GM21515 (cell line): ENCODE measurements at regions not wholly inside any gene's neighbourhood (a gene's known extent, or its start where the extent isn't known, plus 50 kb on each side); places are given as distances from the start of the nearest gene placed in this dataset.

Experiments
- ATAC-seq: cut with Tn5 transposase; IDR thresholded peaks from one replicate; pipeline ENCODE4 v1.9.1; 2021; ENCODE audit not compliant: unreplicated experiment

DNA sequence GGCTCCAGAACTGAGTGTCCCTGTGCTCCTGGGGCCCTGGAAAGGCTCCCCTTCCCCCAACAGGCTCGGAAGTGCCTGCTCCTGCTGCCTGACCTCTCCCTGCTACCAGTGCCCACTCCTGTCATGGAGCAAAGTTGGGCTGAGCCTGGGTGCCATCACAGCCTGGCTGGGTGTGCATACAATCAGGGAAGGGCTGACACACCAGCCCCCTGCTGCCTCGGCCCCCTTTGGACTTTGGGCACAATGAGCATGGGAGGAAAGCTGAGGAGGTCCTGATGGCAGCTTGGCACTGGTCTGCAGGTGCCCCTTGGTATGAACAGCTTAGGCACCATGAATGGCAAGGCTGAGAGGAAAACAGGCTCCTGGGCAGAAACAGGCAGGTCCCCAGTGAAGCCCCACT, 405.0 kb downstream of the PID1 start:
- ATAC-seq, result no peak

DNA sequence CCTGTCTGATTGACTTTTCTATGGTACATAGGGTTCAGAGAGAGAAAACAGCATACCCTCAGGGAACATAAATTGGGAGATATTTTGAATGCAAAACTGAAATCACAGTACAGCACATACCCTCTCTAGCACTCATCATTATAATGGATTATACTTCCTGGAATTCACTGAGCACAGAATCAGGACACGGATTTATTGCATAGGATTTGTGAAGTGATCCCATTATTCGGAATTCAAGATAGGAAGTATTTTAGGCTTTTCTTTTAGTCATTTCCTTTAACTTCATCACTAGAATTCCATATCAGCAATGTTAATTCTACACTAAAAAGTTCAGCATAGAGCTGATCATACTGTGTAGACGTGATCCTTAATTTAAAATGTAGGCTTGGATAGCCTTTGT, 407.0 kb downstream of the PID1 start:
- no peak for ATAC-seq

DNA sequence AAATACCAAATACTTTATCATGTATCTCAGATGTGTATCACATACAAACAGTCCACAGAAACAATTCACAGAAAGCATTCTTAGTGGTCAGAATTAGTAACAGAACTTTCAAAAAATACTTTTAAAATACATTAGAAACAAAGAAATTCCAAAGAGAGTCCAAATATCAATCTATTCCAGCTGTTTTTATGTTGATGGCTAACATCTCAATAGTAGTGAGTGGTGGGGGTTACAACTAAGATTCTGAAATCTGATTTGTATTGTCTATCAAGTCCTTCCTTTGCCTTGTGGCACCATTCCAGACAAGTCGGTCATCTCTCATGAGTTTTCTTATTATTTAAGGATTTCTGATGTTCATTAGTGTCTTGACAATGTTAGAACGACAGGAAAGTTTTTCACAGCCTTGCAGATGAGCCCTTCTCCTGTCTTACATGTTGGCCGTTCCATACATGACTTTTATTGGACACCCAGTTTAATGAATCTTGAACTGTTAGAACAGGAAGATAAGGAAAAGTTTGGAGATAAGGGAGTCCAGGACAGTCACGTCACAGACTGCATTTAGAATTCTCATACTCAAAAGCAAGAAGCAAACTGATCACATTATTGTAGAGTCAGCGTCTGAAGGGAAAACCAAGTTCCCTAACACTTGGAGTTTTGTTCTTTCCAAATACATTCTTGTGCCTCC, 410.3 kb downstream of the PID1 start:
- ATAC-seq, result no peak

DNA sequence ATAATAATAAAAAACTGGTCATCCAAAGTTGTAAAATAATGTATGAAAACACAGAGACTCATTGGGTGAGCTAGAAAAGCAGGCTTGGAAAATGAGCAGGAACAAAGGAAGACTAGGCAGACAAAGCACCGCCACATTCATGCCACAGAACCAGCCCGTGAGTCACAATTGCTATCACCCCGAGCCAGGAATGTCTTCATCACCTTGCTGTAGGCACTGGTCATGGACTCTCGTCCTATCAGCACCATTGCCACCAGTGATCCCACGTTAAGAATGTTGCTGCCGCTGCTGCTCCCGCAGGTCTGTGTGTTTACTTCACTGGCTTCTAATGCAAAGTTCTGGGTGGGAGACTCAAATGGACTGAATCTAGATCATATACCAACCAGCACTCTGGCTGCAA, 417.9 kb downstream of the PID1 start:
- no peak for ATAC-seq

DNA sequence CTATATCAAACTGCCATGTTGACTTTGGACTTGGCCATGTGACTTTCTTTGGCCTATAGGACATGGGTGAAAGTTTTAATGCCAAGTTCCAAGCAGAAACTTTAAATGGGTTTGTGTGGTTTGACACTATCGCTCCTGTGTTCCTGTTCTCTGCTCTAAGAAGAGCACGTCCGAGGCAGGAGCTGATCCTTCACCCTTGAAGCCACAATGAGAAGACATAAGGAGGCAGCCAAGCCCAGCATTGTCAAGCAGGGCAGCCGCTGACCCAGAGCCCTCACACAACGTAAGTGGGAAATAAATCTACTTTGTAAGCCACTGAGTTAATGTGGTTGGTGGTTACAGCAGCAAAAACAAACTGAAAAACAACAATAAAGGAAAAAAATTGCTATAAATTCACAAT, 422.4 kb downstream of the PID1 start:
- ATAC-seq, result no peak

DNA sequence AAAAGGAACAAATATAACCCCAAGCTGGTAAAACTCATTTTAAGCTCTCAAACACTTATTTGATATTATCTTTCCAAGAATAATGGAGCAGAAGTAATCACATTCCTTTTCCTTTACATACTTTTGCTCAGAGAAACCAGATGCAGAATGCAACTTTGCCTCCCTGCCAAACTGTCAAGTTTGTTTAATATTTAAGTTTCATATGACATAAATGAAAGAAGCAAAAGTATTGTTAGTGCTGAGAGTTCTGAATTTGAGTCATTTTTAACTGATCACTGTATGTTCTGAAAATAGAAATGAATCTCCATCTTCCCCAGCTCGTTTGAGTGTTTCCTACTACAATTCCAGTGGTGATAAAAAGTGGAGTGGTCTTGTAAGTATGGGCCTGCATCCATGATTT, 423.4 kb downstream of the PID1 start:
- no peak for ATAC-seq

DNA sequence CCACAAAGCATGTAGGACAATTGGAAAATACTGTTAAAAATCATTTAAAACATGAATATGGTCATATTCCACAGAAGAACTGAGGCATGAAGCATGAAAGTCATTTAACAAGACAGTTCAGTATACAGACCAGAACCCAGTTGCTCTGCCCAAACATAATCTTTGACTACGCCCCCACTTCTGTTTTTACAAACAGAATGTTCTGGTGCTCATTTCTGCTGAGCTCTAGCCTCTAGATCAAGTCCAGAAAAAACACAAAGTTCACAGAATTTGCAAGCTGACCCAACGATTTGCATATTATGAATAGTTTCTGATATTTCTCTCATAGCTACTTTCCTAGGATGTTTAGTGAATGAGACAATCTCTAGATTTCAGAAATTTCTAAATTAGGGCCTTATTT, 424.9 kb downstream of the PID1 start:
- no peak for ATAC-seq

DNA sequence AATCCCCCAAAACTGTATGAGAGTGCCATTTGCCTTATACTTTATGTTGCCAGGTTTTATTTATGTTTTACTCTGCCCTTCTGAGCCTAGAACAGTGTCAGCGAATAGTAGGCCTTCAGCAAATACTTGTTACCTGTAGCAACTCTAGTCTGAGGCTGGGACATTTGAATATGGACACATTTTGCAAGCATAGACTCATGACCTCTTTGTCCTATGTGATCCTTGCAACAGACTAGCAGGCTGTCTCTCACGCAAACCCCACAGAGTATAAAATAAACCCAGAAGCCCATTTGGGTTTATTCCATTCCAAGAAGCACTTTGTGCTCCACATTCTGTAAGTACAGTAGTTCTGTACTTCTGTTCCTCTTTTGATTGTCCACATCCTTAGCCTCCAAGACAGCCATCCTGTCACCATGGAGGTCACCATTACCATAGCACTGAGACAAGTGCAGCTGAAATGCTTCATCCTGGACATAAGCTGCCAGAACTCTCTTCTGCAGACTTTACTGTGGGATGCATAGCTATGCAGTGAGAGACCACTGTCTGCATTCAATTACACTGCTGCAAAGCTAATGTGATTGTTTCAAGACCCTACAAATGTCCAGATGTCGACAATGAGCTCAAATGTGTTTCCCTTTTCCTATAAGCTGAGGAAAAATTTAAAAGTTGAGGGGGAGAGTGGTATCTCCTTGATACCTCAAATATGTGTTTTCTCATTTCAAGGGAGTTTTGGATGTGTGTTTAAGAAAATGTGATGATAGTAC, 425.7 kb downstream of the PID1 start:
- no peak for ATAC-seq

DNA sequence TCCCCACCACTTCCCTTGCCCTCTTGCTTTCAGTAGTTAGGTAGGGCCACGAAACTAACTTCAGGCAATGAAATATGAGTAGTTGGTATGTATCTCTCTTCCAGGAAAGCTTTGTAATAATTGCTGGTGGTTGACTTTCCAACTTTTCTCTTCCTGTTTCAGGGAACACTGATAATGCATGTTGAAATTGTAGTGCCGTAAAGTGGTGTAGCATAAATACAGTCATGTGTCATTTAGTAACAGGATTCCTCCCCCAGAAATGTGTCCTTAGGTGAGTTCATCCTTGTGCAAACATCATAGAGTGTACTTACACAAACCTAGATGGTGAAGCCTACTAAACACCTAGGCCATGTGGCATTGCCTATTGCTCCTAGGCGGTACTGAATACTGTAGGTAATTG, 429.2 kb downstream of the PID1 start:
- no peak for ATAC-seq

DNA sequence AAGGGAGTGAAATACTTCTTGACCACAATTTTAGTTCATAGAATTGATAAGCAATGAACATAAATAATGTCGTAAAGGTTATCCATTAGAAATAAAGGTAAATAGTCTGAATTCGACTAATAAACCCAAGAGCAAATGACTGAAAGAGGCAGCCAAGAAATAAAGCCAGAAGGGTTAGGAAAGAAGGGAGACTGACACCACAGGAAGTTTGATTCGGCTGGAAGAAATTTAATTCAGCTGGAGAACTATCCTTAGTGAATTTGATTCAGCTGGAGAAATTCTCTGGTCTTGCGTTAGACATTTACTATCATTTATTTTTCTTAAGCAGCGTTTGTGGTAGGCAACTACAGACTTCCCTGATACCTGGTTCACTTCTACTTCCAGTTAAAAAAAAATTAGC, 429.6 kb downstream of the PID1 start:
- no peak for ATAC-seq

DNA sequence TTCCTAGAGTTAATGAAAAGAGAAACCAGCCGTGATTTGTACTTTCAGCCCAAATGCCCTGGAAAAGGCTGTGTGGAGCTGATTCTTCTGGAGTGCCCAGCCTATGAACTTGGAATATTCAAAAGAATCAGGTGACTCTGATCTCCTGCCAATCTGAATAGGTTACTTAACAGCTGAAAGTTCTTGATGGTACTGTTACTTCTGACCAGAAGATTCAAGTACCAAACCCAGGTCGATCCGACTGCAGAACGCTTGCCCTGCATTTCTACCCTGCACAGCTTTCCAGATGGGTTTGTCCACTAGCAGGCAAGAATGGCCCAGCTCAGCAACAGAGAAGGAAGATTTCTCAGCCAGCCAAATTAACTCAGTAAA, 430.4 kb downstream of the PID1 start:
- no peak for ATAC-seq

DNA sequence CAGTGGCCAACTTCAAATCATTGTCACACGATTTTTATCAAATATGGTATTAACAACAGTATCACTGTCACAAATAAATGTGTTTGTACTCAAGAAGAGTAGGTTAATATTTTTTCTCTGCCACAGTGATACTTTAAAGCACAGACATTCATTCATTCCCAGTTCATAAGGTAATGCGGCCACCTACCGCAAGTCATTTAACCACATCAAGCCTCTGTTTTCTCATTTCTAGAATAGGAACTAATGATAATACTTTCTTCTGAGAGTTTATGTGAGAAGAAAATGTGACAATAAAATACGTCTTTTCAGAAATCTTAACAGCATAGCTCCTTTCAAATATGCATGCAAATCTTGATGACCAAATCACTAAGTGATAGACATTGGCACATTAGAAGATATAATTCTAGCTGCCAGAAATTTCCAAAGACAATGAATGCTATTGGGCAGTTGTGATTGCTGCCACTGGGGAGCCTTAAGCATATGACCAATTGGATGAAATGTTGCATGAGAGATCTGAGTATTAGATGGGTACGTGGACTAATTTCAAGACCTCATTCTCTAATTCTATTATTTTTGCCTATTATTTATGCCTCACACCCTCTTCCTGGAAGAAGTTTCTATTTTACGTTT, 430.9 kb downstream of the PID1 start:
- no peak for ATAC-seq

DNA sequence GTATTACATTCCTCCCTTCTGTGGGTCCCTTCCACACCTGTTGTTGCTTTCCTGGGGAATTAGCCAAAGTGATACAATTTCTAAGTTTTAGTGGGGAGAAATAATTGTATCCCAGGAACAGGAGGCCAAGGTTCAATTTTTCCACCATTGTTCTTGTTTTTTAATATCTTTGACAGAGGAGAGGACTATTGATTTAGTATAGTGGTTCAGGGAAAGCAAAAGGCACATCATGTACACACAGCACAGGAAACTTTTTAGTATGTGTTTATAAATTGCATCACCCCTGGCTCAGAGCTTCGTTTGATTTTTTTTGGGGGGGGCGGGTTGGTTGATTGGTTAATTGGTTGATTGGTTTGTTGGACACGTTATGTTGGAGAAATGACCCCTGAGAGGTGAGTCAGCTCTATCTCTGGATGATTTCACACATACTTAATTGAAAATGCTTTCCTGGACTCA, 431.6 kb downstream of the PID1 start:
- ATAC-seq, result no peak

DNA sequence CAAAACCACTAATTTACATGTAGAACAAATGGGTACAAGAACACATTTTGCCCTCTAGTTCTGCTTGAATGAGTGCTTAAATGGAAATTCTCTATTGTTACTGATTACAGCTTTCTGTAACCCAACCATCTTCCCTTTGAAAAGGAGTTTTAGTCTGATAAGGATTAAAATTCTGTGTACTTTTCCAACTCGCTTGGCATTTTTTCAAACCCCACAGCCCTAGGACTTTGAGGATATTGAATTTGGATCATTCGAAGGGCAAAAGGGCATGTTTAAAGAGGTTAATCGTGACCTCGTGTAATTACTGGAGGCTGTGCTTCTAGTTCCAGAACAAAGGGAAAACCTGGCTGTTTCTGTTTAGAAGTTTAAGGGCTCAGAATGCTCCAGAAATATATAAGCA, 432.3 kb downstream of the PID1 start:
- ATAC-seq, result no peak

DNA sequence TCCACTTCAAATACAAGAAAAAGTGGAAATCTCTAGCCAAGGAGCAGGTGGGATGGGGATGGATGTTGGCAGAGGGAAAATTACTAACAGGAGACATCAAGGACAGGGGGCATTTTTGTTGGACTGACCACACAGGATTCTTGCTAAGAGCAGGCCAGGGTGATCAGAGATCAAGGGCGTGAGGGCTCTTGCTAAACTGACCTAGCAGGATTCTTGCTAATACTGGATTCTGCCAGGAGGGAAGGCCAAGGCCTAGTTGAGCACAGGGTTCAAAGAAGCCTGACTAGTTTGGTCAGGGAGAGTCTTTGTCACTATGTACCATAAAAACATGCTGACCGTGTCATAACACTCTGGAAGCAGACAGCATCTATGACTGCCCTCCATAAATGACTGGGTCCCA, 442.7 kb downstream of the PID1 start:
- ATAC-seq, result no peak

DNA sequence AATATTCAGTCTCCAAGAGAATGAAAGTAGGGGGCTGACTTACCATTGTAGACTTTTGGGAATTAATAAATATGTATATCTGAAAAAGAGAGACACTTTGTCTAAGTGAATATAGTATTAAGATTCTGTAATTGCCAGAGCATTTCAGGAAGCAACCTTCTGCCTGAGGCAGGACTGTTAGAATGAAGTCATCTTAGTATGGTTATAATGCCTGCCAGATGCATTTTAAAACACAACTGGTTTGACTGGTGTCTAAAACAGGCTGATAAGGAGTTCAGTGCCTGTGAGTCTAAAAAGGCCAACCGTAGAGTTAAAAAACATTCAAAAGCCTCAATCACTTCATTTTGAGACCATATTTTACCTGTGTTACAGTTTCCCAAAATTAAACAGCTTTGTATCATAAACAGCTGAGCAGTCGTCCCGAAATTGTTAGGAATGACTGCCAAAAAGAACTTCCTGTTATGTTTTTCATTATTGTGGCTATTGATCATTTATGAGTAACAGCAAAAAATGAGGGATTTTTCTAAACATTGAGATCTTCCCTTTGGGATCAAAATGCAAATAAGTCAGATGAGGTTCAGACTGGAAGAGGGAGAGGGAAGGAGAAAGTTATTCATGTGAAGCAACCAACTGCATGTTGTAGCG, 443.9 kb downstream of the PID1 start:
- no peak for ATAC-seq

DNA sequence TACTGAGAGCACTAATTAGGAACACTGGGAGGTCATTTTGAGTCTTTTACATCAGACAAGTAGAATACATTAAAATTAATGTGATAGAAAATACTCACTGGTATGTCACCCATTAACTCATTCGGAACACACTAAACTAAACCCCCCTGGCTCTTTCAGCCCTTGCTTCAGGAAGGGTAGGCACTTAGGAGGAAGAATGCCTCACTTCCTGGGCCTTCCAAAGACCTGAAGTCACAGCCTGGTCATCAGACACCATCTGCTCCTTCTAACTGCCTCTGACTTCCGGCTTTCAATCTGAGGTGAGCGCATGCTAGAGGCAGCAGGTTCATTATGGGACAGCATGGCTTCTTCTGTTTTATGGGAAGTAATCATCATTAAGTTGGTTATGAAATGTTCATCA, 451.4 kb downstream of the PID1 start:
- no peak for ATAC-seq

DNA sequence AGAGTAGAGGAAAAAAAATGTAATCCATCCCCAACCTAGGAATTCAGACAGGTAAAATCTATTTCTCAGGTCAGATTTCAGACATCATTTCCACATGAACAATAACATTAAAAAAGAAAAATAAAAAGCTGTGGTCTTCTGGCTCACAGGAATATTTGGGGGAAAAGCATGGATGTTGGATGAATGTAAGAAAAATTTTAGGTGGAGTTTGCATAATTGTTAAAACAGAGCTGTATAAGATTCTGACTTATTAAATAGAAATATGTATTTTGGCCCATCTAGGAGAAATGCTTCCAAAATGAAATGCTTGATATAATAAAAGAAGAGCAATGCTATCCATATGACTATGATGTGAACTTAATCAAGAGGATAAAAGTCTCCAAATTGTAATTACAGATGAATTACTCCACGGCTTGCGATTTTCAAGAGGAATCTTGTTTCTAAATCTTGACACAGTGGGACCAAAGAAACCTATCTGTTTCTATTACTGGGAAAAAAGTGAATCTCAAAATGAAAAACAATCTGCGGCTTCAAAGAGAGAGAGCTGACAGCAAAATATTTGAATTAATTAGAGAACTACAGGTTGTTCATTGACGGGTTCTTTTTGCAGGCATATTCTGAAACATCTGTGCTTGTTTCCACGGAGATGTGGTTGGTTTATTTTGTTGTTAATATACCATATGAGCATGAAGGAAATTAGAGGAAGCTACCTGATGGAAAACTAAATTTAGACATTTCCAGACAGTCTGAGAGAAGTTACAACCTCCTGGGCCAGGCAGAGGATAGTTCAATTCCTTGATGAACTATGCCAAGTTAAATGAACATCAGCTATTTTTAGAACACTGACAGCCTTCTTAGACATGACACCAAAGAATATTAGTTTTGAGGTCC, 468.7 kb downstream of the PID1 start:
- no peak for ATAC-seq

DNA sequence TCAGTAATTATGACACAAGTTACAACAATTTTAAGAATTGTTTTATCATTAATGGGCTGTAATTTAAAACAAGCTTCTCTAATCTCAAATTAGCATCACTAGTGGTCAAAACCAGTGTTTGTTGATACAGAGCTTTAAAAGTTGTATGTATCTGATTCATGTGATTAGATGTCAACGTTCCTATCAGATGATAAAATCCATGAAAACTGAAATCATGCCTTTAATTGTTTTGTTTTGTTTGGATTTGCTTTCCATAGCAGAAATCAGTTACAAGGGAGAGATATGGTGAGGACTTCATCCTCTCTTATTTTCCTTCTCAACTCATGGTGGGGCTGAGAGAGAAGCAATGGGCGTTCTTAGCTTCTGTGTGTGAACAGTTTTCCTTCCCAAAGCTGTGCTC, 469.6 kb downstream of the PID1 start:
- ATAC-seq, result no peak

DNA sequence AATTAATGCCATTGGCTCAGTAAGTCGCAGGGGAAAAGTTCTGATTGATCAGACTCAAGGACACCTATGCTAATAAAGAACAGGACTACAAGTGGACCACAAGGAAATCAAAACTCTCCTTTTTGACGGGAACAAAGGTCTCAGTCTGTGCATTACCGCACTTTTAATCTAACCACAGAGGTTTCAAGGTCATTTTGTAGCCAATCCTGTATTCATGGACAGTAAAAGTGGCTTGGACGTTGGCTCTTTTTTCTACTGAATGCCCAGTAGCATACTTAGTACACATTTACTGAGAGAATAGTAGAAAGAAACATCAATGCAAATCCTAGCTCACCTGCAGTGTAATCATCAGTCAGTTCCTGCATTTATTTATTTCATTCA, 471.9 kb downstream of the PID1 start:
- no peak for ATAC-seq
